HepG2 (cell line): ENCODE measurements at regions not wholly inside any gene's neighbourhood (a gene's known extent, or its start where the extent isn't known, plus 50 kb on each side); places are given as distances from the start of the nearest gene placed in this dataset.

Experiments used
- ATAC-seq: fragments of 200-7000 bp; cut with Tn5 transposase; 3 replicates; pipeline ENCODE4 v1.9.1; 2020; ENCODE audit warnings: mild to moderate bottlenecking, moderate library complexity
- BruUV-seq: library from RNA; stranded (reverse); fragments of 400-500 nt; replicated peaks from 2 replicates; lab custom pipeline; 2021; lab: Mats Ljungman, UMichigan
- CTCF ChIA-PET: fragments of 300-600 bp; formaldehyde crosslinking; extraction: SDS; loops from one replicate; lab custom pipeline; 2021; ENCODE audit warnings: low total read pairs, inconsistent platforms, low intra/inter-chr PET ratio; lab: Yijun Ruan, JAX
- POLR2A ChIA-PET: fragments of 350-600 bp; sonication (Branson Sonifier 250); formaldehyde crosslinking; loops from one replicate; lab custom pipeline; 2020; ENCODE audit warnings: antibody characterized with exemption, inconsistent platforms; lab: Yijun Ruan, JAX
- DNase-seq: peaks from one replicate; pipeline ENCODE4 v3.0.0-alpha.2; 2015; ENCODE audit warnings: low spot score
- FAIRE-seq: peaks from 3 replicates; lab custom pipeline; 2011; peaks lifted over from hg19 to GRCh38; lab: Jason Lieb, UNC
- H2AFZ ChIP-seq: one replicate; pipeline ENCODE4 v1.6.1; 2011; ENCODE audit warnings: low read length, inconsistent platforms
- H3K27ac ChIP-seq: fragments of 300-600 bp; 3 replicates; pipeline ENCODE4 v1.8.0; 2011; ENCODE audit warnings: mixed run types, mild to moderate bottlenecking, mixed read lengths, low read length, inconsistent platforms; ENCODE audit not compliant: insufficient read depth; ENCODE audit errors: extremely low read length
- H3K27me3 ChIP-seq, 2 experiments: fragments of 200-600 bp in 1 of 2; 2 replicates in 1 of 2; 3 replicates in 1 of 2; pipeline versions ENCODE4 v1.6.0 to v1.8.0; 2011; ENCODE audit warnings: low read length in 2 of 2, mild to moderate bottlenecking in 2 of 2, moderate library complexity in 2 of 2, inconsistent platforms in 1 of 2; ENCODE audit not compliant: insufficient read depth in 2 of 2, control insufficient read depth in 1 of 2
- H3K36me3 ChIP-seq, 2 experiments: fragments of 200-600 bp in 1 of 2; replicated peaks in 1 of 2; 2 replicates in 1 of 2; 3 replicates in 1 of 2; pipeline versions ENCODE4 v1.5.1 to v1.8.0; 2011; ENCODE audit warnings: low read length in 2 of 2, inconsistent platforms in 1 of 2; ENCODE audit not compliant: insufficient read depth in 2 of 2, control insufficient read depth in 1 of 2
- H3K4me1 ChIP-seq: 2 replicates; pipeline ENCODE4 v1.5.1; 2012; ENCODE audit warnings: low read length, inconsistent platforms; ENCODE audit not compliant: insufficient read depth
- H3K4me2 ChIP-seq: 2 replicates; pipeline ENCODE4 v1.6.0; 2011; ENCODE audit warnings: low read depth, low read length, inconsistent platforms
- H3K4me3 ChIP-seq, 3 experiments: fragments of 200-600 bp in 1 of 3; sonication (generic), shearing (Covaris generic) in 1 of 3; replicated peaks in 1 of 3; 2 replicates each; pipeline ENCODE4 v1.5.1; 2011 to 2016; ENCODE audit warnings: low read length in 3 of 3, inconsistent platforms in 2 of 3, low read depth in 2 of 3, mild to moderate bottlenecking in 2 of 3, control low read depth in 1 of 3, mixed read lengths in 1 of 3; ENCODE audit not compliant: insufficient read depth in 1 of 3
- H3K79me2 ChIP-seq: one replicate; pipeline ENCODE4 v1.6.1; 2011; ENCODE audit warnings: low read length, inconsistent platforms; ENCODE audit not compliant: insufficient read depth
- H3K9ac ChIP-seq: 2 replicates; pipeline ENCODE4 v1.6.0; 2011; ENCODE audit warnings: mild to moderate bottlenecking, low read depth, low read length, inconsistent platforms; ENCODE audit not compliant: insufficient read depth
- H3K9me3 ChIP-seq: 2 replicates; pipeline ENCODE4 v1.5.1; 2012; ENCODE audit warnings: mild to moderate bottlenecking, low read length
- H4K20me1 ChIP-seq: 2 replicates; pipeline ENCODE4 v1.6.0; 2011; ENCODE audit warnings: inconsistent platforms, mild to moderate bottlenecking, low read length, moderate library complexity; ENCODE audit not compliant: insufficient read depth
- FOSL1 ChIP-seq: sonication (generic); formaldehyde crosslinking; IDR thresholded peaks from 2 replicates; pipeline ENCODE4 v1.9.0; 2021; ENCODE audit warnings: missing genetic modification reagents, borderline replicate concordance
- HMG20A ChIP-seq: IDR thresholded peaks from 2 replicates; pipeline ENCODE4 v1.6.1; 2016; ENCODE audit warnings: borderline replicate concordance
- HOXD1 ChIP-seq: sonication (generic); formaldehyde crosslinking; IDR thresholded peaks from 2 replicates; pipeline ENCODE4 v1.5.0; 2020; ENCODE audit warnings: missing genetic modification reagents
- KDM2A ChIP-seq: sonication (generic); formaldehyde crosslinking; IDR thresholded peaks from 2 replicates; pipeline ENCODE4 v1.4.0; 2020; ENCODE audit warnings: low read depth, missing genetic modification reagents, borderline replicate concordance
- MEF2D ChIP-seq: sonication (generic); formaldehyde crosslinking; IDR thresholded peaks from 2 replicates; pipeline ENCODE4 v1.5.1; 2020; ENCODE audit warnings: mild to moderate bottlenecking, missing genetic modification reagents
- SRF ChIP-seq: IDR thresholded peaks from 2 replicates; pipeline ENCODE4 v1.6.1; 2011; ENCODE audit warnings: mild to moderate bottlenecking, low read depth, low read length, moderate library complexity
- ZNF784 ChIP-seq: sonication (generic); formaldehyde crosslinking; IDR thresholded peaks from 2 replicates; pipeline ENCODE4 v1.5.1; 2020; ENCODE audit warnings: missing genetic modification reagents, mild to moderate bottlenecking, borderline replicate concordance
- ZSCAN25 ChIP-seq: sonication (generic); formaldehyde crosslinking; IDR thresholded peaks from 2 replicates; pipeline ENCODE4 v1.8.0; 2022; ENCODE audit warnings: mild to moderate bottlenecking, missing genetic modification reagents
- WGBS: methylation state at CpG from one replicate; pipeline ENCODE4 v1.1.6; 2017; ENCODE audit warnings: low lambda C conversion rate; 5-methylcytosine and 5-hydroxymethylcytosine counted together
- in situ Hi-C: cut with HindIII; loops from 2 replicates; pipeline ENCODE4 v1.10.0; 2017; ENCODE audit warnings: low pct_unique_long_range_greater_than_20kb; ENCODE audit not compliant: extremely low pct_ligation_motif_present
- intact Hi-C: fragments of 100-400 bp; cut with micrococcal nuclease; formaldehyde crosslinking; loops from one replicate; pipeline ENCODE4 v1.10.0; 2022; ENCODE audit not compliant: unreplicated experiment
- TF ChIP-seq, protein P1 (sequence below): IDR thresholded peaks from 2 replicates; pipeline ENCODE4 v1.6.1; 2016; ENCODE audit warnings: mild to moderate bottlenecking
- TF ChIP-seq, protein P2 (sequence below): sonication (generic); formaldehyde crosslinking; IDR thresholded peaks from 2 replicates; pipeline ENCODE4 v1.5.0; 2020; ENCODE audit warnings: mild to moderate bottlenecking, missing genetic modification reagents

GRCh38 chr11:86893235-86893634 lies 62.0 kb downstream of the FZD4 start:
- Histone ChIP-seq H3K79me2 (no peaks in the 10 kb centered on the region), H3K9ac (no peak overlapping the region), H3K27me3 (peaks cover 0 to 17% of the 10 kb centered on the region in 2 experiments; a peak in 2 of 5 replicates), H3K4me2 (no peak overlapping the region), H4K20me1 (no peaks in the 10 kb centered on the region)
- BruUV-seq = no TSS peak
- intact Hi-C loops = no loop called here
- DNase-seq (no peak), ATAC-seq (no peak)
- WGBS = 20% methylated on average over 3 of the region's 3 CpGs
- CTCF ChIA-PET = no interaction called here
- TF ChIP-seq HMG20A (CRISPR knock-in tag) (no peak), ZSCAN25 (CRISPR knock-in tag) (no peak), MEF2D (CRISPR knock-in tag) (no peak), KDM2A (CRISPR knock-in tag) (no peak), SRF (no peak), ZNF784 (CRISPR knock-in tag) (no peak), HOXD1 (no peak), FOSL1 (CRISPR knock-in tag) (no peak)
- TF ChIP-seq, protein P1, sequence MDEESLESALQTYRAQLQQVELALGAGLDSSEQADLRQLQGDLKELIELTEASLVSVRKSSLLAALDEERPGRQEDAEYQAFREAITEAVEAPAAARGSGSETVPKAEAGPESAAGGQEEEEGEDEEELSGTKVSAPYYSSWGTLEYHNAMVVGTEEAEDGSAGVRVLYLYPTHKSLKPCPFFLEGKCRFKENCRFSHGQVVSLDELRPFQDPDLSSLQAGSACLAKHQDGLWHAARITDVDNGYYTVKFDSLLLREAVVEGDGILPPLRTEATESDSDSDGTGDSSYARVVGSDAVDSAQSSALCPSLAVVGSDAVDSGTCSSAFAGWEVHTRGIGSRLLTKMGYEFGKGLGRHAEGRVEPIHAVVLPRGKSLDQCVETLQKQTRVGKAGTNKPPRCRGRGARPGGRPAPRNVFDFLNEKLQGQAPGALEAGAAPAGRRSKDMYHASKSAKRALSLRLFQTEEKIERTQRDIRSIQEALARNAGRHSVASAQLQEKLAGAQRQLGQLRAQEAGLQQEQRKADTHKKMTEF = no peak
- TF ChIP-seq, protein P2, sequence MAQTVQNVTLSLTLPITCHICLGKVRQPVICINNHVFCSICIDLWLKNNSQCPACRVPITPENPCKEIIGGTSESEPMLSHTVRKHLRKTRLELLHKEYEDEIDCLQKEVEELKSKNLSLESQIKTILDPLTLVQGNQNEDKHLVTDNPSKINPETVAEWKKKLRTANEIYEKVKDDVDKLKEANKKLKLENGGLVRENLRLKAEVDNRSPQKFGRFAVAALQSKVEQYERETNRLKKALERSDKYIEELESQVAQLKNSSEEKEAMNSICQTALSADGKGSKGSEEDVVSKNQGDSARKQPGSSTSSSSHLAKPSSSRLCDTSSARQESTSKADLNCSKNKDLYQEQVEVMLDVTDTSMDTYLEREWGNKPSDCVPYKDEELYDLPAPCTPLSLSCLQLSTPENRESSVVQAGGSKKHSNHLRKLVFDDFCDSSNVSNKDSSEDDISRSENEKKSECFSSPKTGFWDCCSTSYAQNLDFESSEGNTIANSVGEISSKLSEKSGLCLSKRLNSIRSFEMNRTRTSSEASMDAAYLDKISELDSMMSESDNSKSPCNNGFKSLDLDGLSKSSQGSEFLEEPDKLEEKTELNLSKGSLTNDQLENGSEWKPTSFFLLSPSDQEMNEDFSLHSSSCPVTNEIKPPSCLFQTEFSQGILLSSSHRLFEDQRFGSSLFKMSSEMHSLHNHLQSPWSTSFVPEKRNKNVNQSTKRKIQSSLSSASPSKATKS (CRISPR knock-in tag) = no peak
- TF ChIP-seq, all 625 proteins: peak for 0
- Histone ChIP-seq H3K36me3 (no peaks in the 10 kb centered on the region), H3K4me3 (no peak overlapping the region), H2AFZ (no peak overlapping the region), H3K4me1 (peaks cover 2% of the 10 kb centered on the region; the same call in 1 of the 2 replicates), H3K27ac (no peak overlapping the region), H3K9me3 (no peaks in the 10 kb centered on the region)
- in situ Hi-C loops = no loop called here
- POLR2A ChIA-PET = no interaction called here
- FAIRE-seq = no peak
